NCI-H524 (cell line): ENCODE measurements at regions not wholly inside any gene's neighbourhood (a gene's known extent, or its start where the extent isn't known, plus 50 kb on each side); places are given as distances from the start of the nearest gene placed in this dataset.
"Not testable (repeated sequence)": the region's sequence is repeated elsewhere in the genome, so short reads cannot be mapped to it uniquely, and the experiment has no call there.

ENCODE experiments used
- DNase-seq, 2 experiments: peaks; one replicate each; lab custom pipeline; 2025; lab: John Stamatoyannopoulos, UW

DNA sequence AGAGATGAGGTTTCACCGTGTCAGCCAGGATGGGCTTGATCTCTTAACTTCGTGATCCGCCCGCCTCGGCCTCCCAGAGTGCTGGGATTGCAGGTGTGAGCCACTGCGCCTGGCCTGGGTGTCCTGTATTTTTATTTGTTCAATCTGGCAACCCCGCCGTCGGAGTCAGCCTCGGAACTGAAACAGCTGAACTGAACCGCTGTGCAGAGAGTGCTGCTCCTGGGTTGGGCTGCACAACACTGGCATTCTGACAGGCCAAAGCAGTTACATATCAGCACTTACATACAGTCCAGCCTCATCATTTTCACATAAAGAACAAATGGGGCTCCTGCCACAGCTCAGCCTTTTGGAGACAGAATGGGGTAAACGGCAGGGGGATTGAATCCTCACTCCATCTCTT, 185.6 kb downstream of the C9orf50 start:
- no peak for DNase-seq

DNA sequence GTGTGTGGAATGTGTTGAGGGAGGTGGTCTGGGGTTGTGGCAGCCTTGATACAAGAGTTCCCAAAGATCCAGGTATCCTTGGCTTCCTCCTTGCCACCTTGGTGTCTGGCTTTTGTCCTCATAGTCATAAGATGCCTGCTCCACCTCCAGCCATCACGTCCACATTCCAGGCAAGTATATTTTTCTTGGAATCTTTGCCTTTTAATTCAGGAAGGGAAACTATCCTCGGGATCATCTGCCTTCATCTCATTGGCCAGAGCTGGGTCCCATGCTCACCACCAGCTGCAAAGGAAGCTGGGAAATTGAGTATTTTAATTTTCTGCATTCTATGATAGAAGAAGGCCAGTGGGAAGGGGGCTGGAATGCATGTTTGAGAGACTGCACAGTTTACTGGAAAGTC, 186.7 kb downstream of the C9orf50 start:
- no peak for DNase-seq

DNA sequence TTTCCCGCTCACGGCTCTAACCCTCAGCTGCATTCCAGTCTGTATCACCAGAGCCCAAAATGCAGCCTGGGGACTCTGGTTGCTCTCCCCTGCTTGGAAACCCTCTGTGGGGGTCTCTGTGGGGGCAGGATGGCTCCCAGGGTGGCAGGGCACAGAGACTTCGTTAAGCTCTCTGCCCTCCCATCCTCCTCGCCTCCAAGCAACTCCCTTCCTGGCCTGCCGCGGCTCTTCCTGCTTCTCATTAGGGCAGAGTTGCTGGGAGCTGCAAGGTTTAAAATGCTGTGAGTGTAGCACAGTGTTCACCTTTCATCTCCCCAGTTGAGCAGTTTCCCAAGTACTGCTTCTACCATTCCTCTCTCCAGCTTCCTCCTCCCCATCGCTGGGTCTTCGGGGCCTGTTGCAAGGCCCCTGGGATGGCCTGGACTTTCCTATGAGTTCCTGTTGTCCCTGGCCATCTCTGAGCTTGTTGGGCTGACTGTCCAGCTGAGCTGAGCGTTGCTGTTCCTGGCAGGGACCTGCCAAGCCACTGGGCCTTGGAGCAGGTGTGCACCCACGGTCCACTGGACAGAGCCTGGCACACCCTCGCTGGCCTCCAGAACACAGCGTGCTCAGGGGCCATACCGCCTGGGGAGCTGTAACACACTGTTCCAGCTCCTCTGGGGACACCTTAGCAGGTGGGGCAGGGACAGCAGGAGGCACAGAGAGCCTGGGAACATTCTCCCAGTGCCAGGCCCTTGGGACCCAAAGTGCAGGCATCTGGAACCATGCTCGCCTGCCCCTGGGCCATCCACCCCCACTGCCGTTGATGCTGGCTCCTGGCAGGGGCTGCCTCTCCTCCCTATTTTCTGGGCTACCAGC, 188.4 kb downstream of the C9orf50 start:
- DNase-seq: no peak

DNA sequence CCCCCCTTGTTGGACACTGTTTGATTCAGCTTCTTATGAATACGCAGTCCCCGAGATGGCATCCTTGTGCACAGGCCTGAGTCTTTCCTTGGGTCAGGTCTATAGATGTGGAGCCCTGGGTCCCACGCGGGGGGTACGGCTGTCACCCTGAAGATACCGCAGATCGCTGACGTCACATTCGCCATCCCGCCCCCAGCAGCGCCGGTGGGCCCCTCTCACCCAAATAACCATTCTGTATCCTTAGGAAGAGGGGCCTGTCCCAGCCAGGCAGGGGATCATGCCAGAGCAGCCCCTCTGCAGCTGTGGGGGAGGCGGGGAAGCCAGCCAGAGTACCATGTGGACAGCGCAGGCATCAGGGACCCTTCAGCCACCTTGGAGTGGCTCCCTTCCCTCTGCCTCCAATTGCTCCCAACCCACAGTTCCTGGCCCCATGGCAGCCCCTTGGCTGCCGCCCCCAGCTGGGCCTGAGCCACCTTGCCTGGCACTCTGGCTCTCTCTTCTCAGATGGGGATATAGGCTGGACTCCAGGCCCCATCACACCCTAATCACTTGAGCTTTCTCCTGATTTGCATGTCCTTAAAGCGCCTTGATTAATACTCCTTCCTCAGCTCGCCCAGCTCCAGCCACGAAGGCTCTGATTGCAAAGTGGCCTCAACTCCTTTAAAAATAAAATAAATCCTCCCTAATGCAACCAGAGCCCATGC, 189.8 kb downstream of the C9orf50 start:
- DNase-seq: no peak

DNA sequence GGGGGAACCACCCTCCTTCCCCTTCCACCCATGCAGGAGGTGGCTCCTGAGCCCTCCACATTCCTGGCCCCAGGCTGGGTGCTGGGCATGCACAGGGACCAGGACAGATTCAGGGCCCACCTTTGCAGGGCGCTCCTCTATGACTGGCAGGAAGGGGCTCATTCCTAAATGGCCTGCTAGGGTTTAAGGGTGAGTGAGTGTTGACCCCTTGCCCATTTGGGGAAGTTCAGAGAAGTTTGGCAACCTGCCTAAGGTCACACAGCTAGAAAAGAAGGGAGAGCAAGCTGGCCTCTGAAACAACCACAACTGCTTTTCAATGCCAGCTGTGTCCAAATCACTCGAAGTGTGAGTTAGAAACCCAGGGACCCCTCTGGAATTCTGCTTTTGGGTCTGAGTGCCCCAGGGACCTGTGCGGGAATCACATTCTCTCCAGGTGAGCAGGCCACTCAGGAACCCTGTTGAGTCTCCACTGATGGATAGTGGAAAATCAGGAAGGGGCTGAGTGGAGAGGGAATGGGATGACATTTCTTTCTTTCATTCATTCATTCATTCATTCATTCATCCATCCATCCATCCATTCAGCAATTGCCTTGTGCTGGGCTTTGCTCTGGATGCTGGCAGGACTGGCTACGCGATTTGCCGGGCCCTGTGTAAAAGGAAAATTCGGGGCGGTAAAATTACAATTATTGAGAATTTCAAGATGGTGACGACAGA, 191.9 kb downstream of the C9orf50 start:
- no peak for DNase-seq

DNA sequence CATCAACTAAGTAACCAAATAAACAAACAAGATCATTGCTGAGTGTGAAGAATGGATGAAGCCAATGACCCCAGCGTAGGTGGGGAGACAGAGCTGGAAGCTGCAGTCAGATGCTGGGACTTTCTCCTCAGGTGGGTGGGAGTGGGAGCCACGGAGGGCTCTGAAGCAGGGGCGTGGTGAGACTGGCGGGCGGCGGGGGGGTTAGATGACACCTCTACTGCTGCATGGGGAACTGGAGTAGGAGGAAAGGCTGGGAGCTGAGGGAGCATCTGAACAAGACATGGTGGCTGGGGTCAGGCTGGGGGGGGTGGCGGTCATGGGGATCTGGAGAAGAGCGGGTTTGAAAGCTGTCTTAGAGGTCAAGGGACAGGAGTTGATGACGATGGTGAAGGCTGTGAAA, 193.8 kb downstream of the C9orf50 start:
- no peak for DNase-seq

DNA sequence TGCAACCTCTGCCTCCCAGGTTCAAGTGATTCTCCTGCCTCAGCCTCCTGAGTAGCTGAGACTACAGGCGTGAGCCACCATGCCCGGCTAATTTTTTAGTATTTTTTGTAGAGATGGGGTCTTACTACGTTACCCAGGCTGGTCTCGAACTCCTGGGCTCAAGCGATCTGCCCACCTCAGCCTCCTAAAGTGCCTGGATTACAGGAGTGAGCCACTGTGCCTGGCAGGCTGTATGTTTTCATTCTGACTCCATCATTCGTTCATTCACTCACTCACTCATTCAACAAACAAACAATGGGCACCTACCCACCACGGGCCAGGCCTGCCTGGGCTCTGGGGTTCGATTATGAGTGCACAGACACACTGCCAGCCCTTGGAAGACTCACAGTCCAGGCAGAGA, 197.1 kb downstream of the C9orf50 start:
- not testable (repeated sequence) for DNase-seq

DNA sequence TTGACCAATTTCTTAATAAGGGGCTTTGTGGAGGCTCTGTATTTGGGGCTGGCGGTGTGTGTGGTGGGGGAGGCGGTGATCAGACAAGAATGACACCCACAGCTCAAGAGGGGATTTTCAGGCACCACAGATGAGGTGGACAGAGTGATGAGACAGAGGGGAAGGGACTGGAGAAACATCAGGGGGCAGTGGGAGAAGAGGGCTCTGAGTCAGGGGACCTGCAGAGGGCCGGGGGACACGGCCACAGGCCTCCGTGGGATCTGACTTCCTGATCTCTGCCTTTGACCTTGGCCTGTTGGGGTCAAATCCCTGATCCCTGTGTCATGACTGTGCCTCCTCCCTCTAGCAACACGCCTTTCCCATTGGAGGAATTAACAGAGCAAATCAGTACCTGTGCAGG, 197.7 kb downstream of the C9orf50 start:
- no peak for DNase-seq

DNA sequence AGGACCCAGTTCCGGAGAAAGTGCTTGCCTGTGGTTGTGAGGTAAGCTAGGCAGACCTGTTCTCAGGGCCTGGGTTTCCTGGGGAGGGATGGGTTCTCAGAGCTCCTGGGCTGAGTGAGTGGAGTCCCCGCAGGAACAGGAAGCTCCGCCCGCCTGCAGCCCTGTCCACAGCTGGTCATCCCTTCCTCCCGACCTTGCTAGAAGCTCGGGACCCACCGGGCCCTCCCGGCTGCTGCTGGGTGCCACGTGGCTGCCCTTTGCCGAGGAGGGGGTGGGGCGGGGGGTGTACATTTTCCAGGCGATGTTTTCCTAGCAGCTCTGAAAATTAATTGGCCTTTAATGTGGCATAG, 198.1 kb downstream of the C9orf50 start:
- DNase-seq: no peak

DNA sequence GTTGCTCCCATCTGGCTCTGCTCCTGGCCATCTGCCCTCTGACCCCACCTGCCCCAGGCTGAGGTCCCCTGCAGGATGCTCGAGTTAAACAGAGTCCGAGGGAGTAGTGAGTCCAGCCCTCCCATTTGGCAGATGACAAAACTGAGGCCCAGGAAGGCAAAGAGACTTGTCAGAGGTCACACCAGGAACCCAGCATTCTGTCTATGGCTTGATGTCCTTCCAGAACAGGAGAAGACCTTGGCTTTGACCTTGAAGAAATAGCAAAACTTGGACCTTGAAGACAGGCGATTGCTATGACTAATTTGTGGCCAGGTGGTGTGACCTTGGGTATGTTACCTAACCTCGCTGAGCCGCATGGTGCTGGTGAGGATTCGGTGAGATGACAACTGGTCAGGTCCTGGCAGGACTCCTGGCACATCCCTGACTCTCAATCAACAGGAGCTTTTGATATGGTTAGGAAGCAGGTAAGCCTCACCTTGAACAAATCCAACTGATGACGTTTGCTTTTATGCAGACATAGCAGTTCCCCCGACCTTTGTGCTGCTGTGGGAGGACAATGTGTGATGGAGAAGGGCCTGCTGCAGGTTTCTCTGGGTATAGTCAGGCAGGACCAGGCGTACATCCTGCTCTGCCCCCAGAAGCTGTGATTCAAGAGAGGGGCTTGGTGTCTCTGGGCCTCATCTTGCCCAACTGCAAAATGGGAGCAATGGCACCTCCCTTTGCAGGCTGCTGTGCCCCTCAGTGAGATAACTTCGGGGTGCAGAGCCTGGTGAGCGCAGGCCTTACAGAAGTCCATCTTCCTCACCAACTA, 198.7 kb downstream of the C9orf50 start:
- DNase-seq: no peak

DNA sequence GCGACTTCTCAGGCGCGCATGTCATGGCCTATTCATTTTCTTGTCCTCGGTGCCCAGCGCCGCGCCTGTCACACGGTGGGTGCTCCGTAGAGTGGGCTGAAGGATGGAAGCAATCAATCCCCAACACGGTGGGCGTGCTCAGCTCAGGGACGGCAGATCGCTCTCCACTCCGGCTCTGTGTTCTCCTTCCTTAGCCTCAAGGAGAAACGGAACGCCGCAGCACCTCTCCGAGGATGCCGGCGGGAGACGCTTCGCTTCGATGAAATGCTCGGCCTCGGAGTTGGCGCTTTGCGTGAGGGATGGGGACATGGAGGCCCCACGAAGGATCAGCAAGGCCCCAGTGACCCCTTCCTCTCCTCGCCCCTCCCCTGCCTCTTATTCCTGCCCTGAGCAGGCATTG, 199.5 kb downstream of the C9orf50 start:
- no peak for DNase-seq

DNA sequence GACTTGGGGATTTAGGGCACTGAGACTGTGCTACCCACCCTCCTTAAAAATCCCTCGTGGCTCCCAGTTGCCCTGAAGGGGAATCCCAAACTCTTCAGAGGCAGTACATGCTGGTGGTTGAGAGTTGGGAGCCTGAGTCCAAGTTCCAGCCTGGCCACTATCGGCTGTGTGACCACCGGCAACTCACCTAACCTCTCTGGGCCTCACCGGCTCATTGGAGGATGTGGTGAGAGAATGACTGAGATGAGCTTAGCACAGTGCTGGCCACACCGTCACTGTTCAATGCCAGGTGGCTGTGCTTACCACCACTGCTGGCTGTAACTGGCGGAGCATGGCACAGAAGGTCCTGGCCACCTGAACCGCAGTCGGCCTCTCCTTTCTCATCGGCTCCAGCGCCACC, 200.2 kb downstream of the C9orf50 start:
- no peak for DNase-seq

DNA sequence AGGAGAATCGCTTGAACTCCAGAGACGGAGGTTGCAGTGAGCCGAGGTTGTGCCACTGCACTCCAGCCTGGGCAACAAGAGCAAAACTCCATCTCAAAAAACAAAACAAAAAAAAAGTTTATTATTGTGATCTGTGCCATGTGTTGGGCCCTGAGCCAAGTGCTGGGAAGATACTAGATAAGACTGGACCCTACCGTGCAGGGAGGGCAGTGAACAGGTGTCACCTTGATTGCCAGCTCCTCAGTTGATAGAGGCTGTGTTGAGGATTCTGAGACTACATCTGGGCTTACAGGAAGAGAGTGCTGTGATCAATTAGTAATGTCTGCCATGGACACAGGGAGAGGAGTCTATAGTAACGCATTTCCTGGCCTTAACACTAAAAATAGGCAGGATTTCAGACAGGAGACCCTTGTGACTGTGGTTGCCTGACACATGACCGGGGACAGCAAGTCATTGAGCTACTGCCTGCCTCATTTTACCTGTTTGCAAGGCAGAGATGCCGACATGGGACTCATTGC, 201.5 kb downstream of the C9orf50 start:
- peak in 1 of 2 experiments; percentile 19 for DNase-seq

DNA sequence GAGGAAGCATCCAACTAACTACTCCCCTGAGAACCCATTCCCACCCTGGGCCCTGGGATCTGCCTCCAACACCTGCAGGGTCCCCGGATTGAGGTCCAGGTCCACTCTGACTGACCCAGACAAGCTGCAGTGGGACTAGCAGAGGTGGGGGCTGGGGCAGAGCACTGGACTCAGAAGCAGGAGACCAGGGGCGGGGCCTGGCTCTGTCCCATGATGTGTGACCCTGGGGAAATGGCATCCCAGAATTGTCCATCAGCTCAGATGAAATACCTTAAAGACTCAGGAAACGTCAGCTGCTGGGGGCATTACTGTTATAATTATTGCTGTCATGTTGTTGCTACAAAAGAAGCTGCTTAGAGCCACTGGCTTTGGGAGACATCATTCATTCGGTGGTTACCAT, 202.4 kb downstream of the C9orf50 start:
- DNase-seq: no peak

DNA sequence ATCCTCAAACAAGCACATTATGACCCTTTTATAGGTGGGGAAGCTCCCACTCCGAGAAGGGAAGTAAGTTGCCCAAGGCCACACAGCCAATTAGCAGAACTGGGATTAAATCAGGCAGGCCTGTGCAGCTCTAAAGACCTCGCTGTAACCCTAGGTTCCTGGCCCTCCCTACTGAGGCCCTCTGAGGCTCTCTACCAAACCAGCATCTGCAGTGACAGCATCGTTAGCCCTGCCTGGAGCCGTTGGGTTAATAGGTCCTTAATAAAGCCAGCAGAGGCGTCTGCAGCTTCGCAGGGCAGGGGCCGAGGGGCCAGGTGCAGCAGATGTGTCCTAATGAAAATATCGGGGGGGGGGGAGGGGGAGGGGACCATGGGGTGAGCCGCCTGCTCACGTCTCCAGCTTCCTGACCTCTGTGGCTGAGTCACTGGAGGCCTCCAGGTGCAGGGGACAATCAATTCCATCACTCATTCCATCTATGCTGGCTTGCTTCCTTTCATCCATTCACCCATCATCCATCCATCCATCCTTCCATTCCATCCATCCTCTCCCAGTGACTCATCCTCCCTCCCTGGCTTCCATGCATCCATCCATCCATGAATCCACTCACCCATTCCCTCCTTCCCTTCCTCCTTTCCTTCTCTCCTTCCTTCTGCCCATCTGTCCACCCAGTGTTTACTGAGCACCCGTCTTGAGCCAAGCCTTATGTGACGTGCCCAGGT, 203.9 kb downstream of the C9orf50 start:
- DNase-seq: peak; percentile 87 to 98

DNA sequence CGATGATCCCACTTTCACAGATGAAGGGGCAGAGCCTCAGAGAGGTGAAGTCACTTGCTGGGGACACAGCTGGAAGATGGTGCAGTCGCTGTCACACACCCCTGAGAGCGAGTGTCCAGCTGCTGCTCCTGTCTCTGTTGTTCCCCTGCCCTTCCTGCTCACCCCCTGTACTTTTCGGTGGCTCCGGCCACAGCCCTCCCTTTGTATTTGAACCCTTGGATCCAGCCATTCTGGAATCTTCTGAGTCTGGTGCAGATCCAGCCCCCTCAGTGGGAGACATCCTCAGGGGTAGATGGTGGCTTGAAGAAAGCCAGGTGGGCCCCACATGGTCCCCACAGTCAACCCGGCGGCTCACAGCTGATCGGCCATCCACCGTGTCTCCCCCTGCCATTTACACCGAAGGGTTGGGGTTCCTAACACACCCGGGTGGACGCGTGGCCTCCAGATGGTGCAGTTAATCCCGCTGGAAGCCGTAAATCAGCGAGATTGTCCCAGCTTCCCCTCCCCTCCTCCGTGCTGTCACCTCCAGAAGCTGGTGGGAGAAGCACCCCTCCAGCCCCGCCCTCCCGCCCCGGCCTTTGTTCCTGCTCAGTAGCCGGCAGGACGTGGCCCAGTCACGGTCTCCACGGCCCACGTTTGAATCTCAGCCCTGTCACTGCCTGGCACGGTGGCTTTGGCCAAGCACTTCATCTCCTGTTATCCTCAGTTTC, 204.8 kb downstream of the C9orf50 start:
- peak; percentile 93 to 98 for DNase-seq

DNA sequence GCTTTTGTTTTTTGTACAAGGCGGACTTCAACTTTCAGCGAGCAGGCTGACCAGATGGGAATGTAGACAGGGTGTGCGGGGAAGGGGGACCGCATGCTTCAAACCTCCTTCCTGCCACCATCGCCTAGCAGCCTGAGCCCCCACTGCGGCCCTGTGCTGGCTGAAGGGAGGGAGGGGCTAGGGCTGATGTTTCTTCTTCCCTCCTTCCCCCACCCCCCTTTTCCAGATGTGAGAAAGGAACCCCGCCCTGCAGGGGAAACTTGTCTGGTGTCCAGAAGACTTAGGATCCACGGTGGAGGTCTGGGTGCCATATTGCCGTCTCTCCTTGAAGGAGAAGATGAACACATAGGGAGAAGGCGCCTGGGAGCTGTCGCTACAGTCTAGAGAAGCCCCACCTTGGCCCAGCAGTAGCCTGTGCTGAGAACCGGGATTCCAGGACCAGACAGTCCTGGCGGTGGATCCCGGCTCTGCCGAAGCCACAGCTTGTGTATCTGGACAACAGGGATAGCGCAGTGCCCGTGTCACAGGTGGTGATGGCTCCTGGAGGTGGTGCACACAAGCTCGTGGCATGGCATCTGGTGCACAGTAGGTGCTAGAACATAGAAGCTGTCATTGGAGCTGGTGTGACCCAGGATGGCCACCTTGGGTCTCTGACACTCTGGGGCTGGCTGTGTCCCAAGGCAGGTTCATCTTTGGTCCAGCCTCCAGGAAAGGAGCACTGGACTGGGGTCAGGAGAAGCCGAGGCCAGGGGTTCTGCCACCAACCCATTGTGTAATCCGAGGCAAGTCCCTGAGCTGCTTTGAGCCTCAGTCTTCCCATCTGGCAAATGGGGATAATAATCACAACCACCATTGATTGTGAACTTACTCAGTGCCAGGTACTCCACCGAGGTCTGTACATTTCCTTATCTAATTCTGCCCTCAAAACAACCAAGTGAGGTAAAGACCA, 205.6 kb downstream of the C9orf50 start:
- peak in 1 of 2 experiments; percentile 41 for DNase-seq

DNA sequence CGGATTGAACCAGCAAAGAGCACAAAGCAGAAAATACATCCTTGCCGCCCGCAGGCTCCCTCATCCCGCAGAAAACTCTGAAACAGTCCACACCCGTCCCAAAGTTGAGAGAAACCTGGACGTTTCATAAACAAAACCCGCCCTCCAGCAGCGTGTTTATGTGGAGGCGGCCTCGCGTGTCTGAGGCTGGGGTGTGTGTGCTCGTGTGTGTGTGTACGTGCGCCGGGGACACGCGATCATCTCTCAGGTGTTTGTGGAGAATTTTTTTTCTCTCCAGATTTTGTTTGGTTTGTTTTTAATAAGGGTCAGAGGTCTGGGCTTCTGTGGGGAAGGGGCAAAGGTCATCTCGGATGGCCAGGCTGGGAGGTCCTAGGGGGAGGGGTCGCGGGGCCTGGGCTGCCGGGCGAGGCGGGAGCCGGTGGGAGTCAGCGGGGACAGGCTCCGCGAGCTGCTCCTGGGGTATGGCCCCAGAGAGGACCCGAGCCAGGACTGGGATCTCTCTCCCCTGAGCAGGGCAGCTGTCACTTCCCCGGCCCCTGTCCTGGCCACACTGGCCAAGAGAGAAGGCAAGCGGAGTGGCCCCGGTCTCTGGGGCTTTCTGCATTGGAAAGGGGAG, 206.4 kb downstream of the C9orf50 start:
- peak in 1 of 2 experiments; percentile 44 for DNase-seq
